Astrocyte of the cerebellum (primary cell): ENCODE measurements at regions not wholly inside any gene's neighbourhood (a gene's known extent, or its start where the extent isn't known, plus 50 kb on each side); places are given as distances from the start of the nearest gene placed in this dataset.

Experiments
- DNase-seq: peaks from one replicate; pipeline ENCODE4 v3.0.0-alpha.2; 2011; ENCODE audit warnings: low read depth
- H3K4me3 ChIP-seq: 2 replicates; pipeline ENCODE4 v1.5.1; 2011; ENCODE audit warnings: mild to moderate bottlenecking, low read depth, low read length, moderate library complexity
- in situ Hi-C: cut with HindIII; loops from 2 replicates; pipeline ENCODE4 v1.10.0; 2017; ENCODE audit warnings: low sequenced_read_pairs
- TF ChIP-seq, protein P1 (sequence below): IDR thresholded peaks from 2 replicates; pipeline ENCODE4 v1.5.1; 2012; ENCODE audit warnings: low read length, low read depth, moderate library complexity, mild to moderate bottlenecking; ENCODE audit errors: missing control alignments

DNA sequence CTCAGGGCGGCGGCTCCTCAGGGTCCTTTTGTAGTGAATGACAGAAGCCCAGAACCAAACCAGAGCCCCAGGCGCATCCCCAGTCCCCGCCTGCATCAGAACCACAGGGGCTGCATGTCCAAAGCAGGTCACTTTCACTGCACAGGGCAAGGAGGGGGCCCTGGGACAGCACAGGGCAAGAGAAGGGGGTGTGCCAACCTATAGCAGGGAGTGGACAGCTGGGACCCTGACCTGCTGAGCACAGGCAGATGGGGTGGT, 501.4 kb downstream of the PREX1 start:
- H3K4me3 ChIP-seq: no peak overlapping the region
- TF ChIP-seq, protein P1, sequence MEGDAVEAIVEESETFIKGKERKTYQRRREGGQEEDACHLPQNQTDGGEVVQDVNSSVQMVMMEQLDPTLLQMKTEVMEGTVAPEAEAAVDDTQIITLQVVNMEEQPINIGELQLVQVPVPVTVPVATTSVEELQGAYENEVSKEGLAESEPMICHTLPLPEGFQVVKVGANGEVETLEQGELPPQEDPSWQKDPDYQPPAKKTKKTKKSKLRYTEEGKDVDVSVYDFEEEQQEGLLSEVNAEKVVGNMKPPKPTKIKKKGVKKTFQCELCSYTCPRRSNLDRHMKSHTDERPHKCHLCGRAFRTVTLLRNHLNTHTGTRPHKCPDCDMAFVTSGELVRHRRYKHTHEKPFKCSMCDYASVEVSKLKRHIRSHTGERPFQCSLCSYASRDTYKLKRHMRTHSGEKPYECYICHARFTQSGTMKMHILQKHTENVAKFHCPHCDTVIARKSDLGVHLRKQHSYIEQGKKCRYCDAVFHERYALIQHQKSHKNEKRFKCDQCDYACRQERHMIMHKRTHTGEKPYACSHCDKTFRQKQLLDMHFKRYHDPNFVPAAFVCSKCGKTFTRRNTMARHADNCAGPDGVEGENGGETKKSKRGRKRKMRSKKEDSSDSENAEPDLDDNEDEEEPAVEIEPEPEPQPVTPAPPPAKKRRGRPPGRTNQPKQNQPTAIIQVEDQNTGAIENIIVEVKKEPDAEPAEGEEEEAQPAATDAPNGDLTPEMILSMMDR: no peak
- in situ Hi-C loops: no loop called here
- DNase-seq: no peak

DNA sequence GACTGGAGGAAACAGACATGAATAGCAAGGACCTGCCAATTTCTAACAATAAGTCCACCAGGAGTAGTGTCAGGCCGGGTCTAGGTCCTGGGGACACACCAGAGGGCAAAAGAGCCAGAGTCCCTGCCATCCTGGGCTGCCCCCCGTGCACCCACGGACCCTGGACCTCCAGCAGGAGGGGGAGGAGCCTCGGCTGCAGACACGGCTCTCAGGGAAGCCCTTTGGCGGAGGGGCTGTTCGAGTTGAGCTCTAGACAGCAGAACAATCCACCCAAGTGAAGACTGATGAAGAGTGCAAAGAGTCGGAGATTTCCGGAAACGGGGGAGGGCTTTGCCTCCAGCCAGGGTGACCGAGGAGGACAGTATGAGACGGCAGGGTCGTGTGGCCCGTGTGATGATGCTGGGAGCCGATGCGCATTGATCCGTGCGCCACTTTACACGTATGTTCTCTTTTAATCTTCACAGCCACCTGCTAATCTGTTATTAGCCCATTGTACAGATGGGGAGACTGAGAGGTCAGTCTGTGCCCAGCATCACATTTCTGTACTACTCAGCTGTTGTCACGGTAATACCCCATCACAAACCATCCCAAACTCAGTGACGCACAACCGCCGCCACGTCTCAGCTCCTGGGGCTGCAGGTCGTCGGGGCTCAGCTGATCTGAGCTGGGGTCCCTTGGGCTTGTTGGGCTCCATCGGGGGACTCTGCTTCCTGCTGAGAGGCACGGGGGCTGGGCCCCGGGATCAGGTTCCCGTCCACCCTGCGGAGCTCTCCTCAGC, 502.0 kb downstream of the PREX1 start:
- TF ChIP-seq, protein P1: no peak
- DNase-seq: no peak
- in situ Hi-C loops: no loop called here
- H3K4me3 ChIP-seq: no peak overlapping the region

DNA sequence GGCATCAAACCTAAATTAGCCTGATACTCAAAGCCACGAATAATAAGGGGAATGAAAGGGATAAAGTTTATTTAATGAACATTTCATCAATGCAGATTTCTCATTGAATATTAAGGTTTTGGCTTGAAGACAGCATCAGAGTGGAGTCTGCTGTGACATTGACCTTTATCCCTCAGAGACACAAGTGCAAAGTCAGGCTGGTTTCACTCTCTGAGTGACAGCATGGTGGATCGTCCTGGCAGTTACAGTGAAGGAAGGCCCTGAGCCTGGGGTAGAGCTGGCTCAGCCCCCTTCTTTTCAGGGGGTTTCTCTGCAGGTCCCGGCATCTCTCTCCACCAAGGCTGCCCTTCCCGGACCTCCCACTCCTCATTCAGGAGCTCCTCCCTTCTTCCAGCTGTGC, 503.1 kb downstream of the PREX1 start:
- TF ChIP-seq, protein P1: no peak
- no peak for DNase-seq
- no peak overlapping the region for H3K4me3 ChIP-seq
- in situ Hi-C loops: no loop called here

DNA sequence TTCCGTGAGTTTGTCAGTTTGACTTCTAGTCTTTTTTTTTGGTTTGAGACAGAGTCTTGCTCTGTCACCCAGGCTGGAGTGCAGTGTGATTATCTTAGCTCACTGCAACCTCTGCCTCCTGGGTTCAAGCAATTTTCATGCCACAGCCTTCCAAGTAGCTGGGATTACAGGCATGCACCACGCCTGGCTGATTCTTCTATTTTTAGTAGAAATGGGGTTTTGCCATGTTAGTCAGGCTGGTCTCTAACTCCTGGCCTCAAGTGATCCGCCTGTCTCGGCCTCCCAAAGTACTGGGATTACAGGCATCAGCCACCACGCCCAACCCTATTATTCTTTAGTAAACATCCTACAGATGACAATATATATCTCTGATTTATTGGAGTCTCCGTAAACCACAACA, 506.5 kb downstream of the PREX1 start:
- TF ChIP-seq, protein P1: no peak
- H3K4me3 ChIP-seq: no peak overlapping the region
- DNase-seq: no peak
- in situ Hi-C loops: no loop called here

DNA sequence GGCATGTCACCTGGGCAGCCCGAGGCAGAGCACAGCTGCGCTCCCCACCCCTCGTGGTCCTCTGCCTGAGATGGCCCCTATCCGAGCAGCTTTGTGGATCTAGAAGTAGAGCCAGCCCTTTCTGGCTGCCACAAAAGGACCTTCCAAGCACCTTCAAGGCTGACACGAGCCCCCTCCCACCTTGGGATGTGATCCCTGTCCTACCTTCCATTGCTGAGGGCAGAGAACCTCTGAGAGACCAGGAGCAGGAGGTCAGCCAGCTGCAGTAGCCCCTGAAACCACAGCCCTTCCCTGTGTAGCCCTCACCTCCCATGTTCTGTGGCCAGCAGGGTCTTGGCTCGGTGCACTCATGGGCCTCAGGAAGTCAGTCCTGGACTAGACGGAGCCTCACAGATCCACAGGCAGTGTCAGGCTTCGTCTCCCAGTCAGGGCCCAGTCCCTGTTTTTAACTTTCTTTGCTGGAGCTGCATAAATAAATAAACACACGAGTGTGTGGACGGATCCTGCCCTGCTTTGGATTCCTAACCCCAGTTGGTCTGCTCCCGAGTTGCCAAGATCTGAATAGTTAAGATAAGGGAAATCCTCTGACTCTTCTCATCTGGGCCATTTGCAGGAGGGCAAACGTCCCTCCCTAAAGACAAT, 507.7 kb downstream of the PREX1 start:
- in situ Hi-C loops: no loop called here
- no peak overlapping the region for H3K4me3 ChIP-seq
- TF ChIP-seq, protein P1: no peak
- DNase-seq: no peak

DNA sequence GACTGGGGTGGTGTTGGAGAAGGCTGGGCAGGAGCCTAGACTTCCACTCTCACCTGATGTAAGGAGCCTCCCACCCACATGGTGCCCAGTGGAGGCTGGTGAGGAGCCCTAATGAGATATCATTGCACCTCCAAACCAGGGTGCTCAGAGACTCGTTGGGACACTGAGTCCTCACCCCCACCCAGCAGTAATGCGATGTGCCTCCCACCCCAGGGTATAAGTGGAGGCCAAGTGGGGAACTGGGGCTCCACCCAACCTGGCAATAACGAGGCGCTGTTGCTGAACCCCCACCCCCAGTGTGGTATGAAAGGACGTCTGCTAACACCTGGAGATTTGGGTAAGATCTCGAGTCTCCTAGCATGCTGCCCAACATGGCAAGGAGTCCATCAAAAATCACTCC, 510.2 kb downstream of the PREX1 start:
- in situ Hi-C loops: no loop called here
- DNase-seq: no peak
- TF ChIP-seq, protein P1: no peak
- no peak overlapping the region for H3K4me3 ChIP-seq
